H9 (cell line): ENCODE measurements at regions not wholly inside any gene's neighbourhood (a gene's known extent, or its start where the extent isn't known, plus 50 kb on each side); places are given as distances from the start of the nearest gene placed in this dataset.

ENCODE experiments used
- DNase-seq: peaks from one replicate; pipeline ENCODE4 v3.0.0-alpha.2; 2017
- H2AFZ ChIP-seq: one replicate; pipeline ENCODE4 v1.6.1; 2013; ENCODE audit warnings: mild to moderate bottlenecking, low read length, control low read depth, moderate library complexity
- H2AK5ac ChIP-seq: 2 replicates; pipeline ENCODE4 v1.6.1; 2013; ENCODE audit warnings: low read length, control low read depth, mixed read lengths; ENCODE audit not compliant: insufficient read length
- H2BK120ac ChIP-seq: one replicate; pipeline ENCODE4 v1.6.1; 2013; ENCODE audit warnings: low read depth, mild to moderate bottlenecking, low read length, control low read depth, inconsistent platforms; ENCODE audit not compliant: poor library complexity, severe bottlenecking
- H2BK12ac ChIP-seq: 2 replicates; pipeline ENCODE4 v1.6.1; 2013; ENCODE audit warnings: low read length, control low read depth, mixed read lengths, low read depth; ENCODE audit not compliant: insufficient read length
- H2BK15ac ChIP-seq: 2 replicates; pipeline ENCODE4 v1.6.1; 2013; ENCODE audit warnings: low read depth, low read length, control low read depth
- H2BK20ac ChIP-seq: one replicate; pipeline ENCODE4 v1.6.1; 2013; ENCODE audit warnings: low read depth, mild to moderate bottlenecking, low read length, control low read depth, inconsistent platforms; ENCODE audit not compliant: poor library complexity, severe bottlenecking
- H2BK5ac ChIP-seq: 2 replicates; pipeline ENCODE4 v1.6.1; 2013; ENCODE audit warnings: low read length, control low read depth, mixed read lengths; ENCODE audit not compliant: insufficient read length
- H3K14ac ChIP-seq: 2 replicates; pipeline ENCODE4 v1.6.1; 2013; ENCODE audit warnings: low read length, control low read depth; ENCODE audit not compliant: insufficient read depth
- H3K18ac ChIP-seq: 2 replicates; pipeline ENCODE4 v1.6.1; 2013; ENCODE audit warnings: low read depth, mild to moderate bottlenecking, mixed read lengths, low read length, control low read depth; ENCODE audit not compliant: insufficient read length
- H3K23ac ChIP-seq: 2 replicates; pipeline ENCODE4 v1.6.1; 2013; ENCODE audit warnings: low read length, control low read depth, mixed read lengths, low read depth; ENCODE audit not compliant: insufficient read length
- H3K23me2 ChIP-seq: 2 replicates; pipeline ENCODE4 v1.6.1; 2013; ENCODE audit warnings: low read depth, mild to moderate bottlenecking, mixed read lengths, low read length, control low read depth; ENCODE audit not compliant: insufficient read length, poor library complexity, severe bottlenecking
- H3K27ac ChIP-seq: 2 replicates; pipeline ENCODE4 v1.5.1; 2013; ENCODE audit warnings: low read length, control low read depth, mixed read lengths, low read depth; ENCODE audit not compliant: insufficient read length
- H3K27me3 ChIP-seq: 2 replicates; pipeline ENCODE4 v1.6.1; 2013; ENCODE audit warnings: low read length, control low read depth, inconsistent platforms; ENCODE audit not compliant: insufficient read depth
- H3K4ac ChIP-seq: 2 replicates; pipeline ENCODE4 v1.6.1; 2013; ENCODE audit warnings: low read depth, mild to moderate bottlenecking, control low read depth, inconsistent platforms, low read length, moderate library complexity
- H3K4me1 ChIP-seq: 2 replicates; pipeline ENCODE4 v1.6.1; 2013; ENCODE audit warnings: low read length, control low read depth, inconsistent platforms; ENCODE audit not compliant: insufficient read depth
- H3K4me2 ChIP-seq: 2 replicates; pipeline ENCODE4 v1.6.1; 2013; ENCODE audit warnings: low read length, control low read depth, mixed read lengths; ENCODE audit not compliant: insufficient read length, insufficient read depth
- H3K56ac ChIP-seq: 2 replicates; pipeline ENCODE4 v1.6.1; 2013; ENCODE audit warnings: low read depth, mild to moderate bottlenecking, mixed read lengths, low read length, control low read depth; ENCODE audit not compliant: insufficient read length
- H3K79me1 ChIP-seq: 2 replicates; pipeline ENCODE4 v1.6.1; 2013; ENCODE audit warnings: low read depth, mild to moderate bottlenecking, moderate library complexity, low read length, control low read depth, inconsistent platforms; ENCODE audit not compliant: insufficient read depth, poor library complexity, severe bottlenecking
- H3K79me2 ChIP-seq: 2 replicates; pipeline ENCODE4 v1.6.1; 2013; ENCODE audit warnings: low read length, control low read depth, inconsistent platforms; ENCODE audit not compliant: insufficient read depth
- H3K9ac ChIP-seq: 2 replicates; pipeline ENCODE4 v1.6.1; 2013; ENCODE audit warnings: low read length, control low read depth, mixed read lengths; ENCODE audit not compliant: insufficient read length; ENCODE audit errors: extremely low read depth
- H3K9me3 ChIP-seq: one replicate; pipeline ENCODE4 v1.6.1; 2013; ENCODE audit warnings: low read depth, low read length, inconsistent platforms; ENCODE audit not compliant: control insufficient read depth
- H3T11ph ChIP-seq: one replicate; pipeline ENCODE4 v1.6.1; 2013; ENCODE audit warnings: mild to moderate bottlenecking, low read length, control low read depth, inconsistent platforms
- H4K20me1 ChIP-seq: one replicate; pipeline ENCODE4 v1.6.1; 2013; ENCODE audit not compliant: control insufficient read depth, insufficient read length, insufficient read depth
- H4K5ac ChIP-seq: 2 replicates; pipeline ENCODE4 v1.6.1; 2013; ENCODE audit warnings: low read depth, mild to moderate bottlenecking, mixed read lengths, low read length, control low read depth; ENCODE audit not compliant: insufficient read length
- H4K8ac ChIP-seq: replicated peaks from 2 replicates; pipeline ENCODE4 v1.6.1; 2013; ENCODE audit warnings: low read length, control low read depth, mixed read lengths, low read depth; ENCODE audit not compliant: insufficient read length
- H4K91ac ChIP-seq: 2 replicates; pipeline ENCODE4 v1.6.1; 2013; ENCODE audit warnings: low read depth, mild to moderate bottlenecking, moderate library complexity, mixed read lengths, low read length, control low read depth; ENCODE audit not compliant: insufficient read length
- H3K27ac Mint-ChIP-seq, 3 experiments: 2 replicates in 2 of 3; 3 replicates in 1 of 3; pipeline ENCODE4 v1.8.0; 2020 to 2021; ENCODE audit warnings: mixed read lengths in 3 of 3, mild to moderate bottlenecking in 1 of 3, moderate library complexity in 1 of 3
- H3K27me3 Mint-ChIP-seq: 2 replicates; pipeline ENCODE4 v1.8.0; 2021; ENCODE audit warnings: low read depth, mild to moderate bottlenecking, moderate library complexity, mixed read lengths
- H3K36me3 Mint-ChIP-seq, 3 experiments: 2 replicates in 2 of 3; 3 replicates in 1 of 3; pipeline ENCODE4 v1.8.0; 2020 to 2021; ENCODE audit warnings: low read depth in 3 of 3, mixed read lengths in 3 of 3; ENCODE audit not compliant: insufficient read depth in 1 of 3
- H3K4me1 Mint-ChIP-seq, 2 experiments: 2 replicates each; pipeline ENCODE4 v1.8.0; 2020; ENCODE audit warnings: mixed read lengths in 2 of 2
- H3K4me3 Mint-ChIP-seq, 2 experiments: 2 replicates in 1 of 2; 3 replicates in 1 of 2; pipeline ENCODE4 v1.8.0; 2020 to 2021; ENCODE audit warnings: mild to moderate bottlenecking in 2 of 2, mixed read lengths in 2 of 2, moderate library complexity in 1 of 2
- H3K9me3 Mint-ChIP-seq, 2 experiments: 2 replicates in 1 of 2; 3 replicates in 1 of 2; pipeline ENCODE4 v1.8.0; 2020; ENCODE audit warnings: mild to moderate bottlenecking in 2 of 2, mixed read lengths in 2 of 2, moderate library complexity in 1 of 2
- CTCF ChIP-seq: fragments of 200-600 bp; sonication (generic); conservative IDR thresholded peaks from 3 replicates; pipeline ENCODE4 v1.8.0; 2021; ENCODE audit warnings: antibody characterized with exemption, mild to moderate bottlenecking
- WGBS: extraction: QIAGEN DNeasy Blood & Tissue Kit; methylation state at CpG from one replicate; pipeline ENCODE4 v1.1.7; 2013; ENCODE audit warnings: missing lambda C conversion rate, low lambda C conversion rate, mixed read lengths; ENCODE audit not compliant: insufficient read length; ENCODE audit errors: extremely low coverage; 5-methylcytosine and 5-hydroxymethylcytosine counted together

GRCh38 chr4:102451266-102451665, 49.9 kb upstream of the NFKB1 start:
- Mint-ChIP-seq H3K36me3 (no peaks in the 10 kb centered on the region; a peak in 1 of 7 replicates), H3K9me3 (no peaks in the 10 kb centered on the region), H3K27ac (no peak overlapping the region), H3K27me3 (no peaks in the 10 kb centered on the region), H3K4me1 (peaks cover 14 to 20% of the 10 kb centered on the region in 2 experiments), H3K4me3 (no peak overlapping the region)
- H4K20me1 ChIP-seq = no peaks in the 10 kb centered on the region
- no peak overlapping the region for H3K56ac ChIP-seq
- no peak for TF ChIP-seq CTCF
- no peak overlapping the region for H2BK15ac ChIP-seq
- no peak for DNase-seq
- no peak overlapping the region for H2BK12ac ChIP-seq
- H3K23me2 ChIP-seq = no peaks in the 10 kb centered on the region
- H3T11ph ChIP-seq = no peak overlapping the region
- no peak overlapping the region for H4K8ac ChIP-seq
- H3K27ac ChIP-seq = no peak overlapping the region
- H3K4me1 ChIP-seq = no peaks in the 10 kb centered on the region; the same call in 1 of the 2 replicates
- H2AK5ac ChIP-seq = no peak overlapping the region
- no peak overlapping the region for H2AFZ ChIP-seq
- no peak overlapping the region for H3K9ac ChIP-seq
- no peak overlapping the region for H2BK120ac ChIP-seq
- H3K14ac ChIP-seq = no peak overlapping the region
- no peaks in the 10 kb centered on the region for H3K79me1 ChIP-seq
- H3K9me3 ChIP-seq = no peaks in the 10 kb centered on the region
- no peak overlapping the region for H3K4me2 ChIP-seq
- H2BK5ac ChIP-seq = no peak overlapping the region
- no CpG with 5 or more reads among the region's 4 CpGs for WGBS
- H3K18ac ChIP-seq = no peak overlapping the region
- no peak overlapping the region for H4K5ac ChIP-seq
- no peaks in the 10 kb centered on the region for H3K27me3 ChIP-seq
- H3K23ac ChIP-seq = no peak overlapping the region
- no peaks in the 10 kb centered on the region for H3K79me2 ChIP-seq
- no peak overlapping the region for H2BK20ac ChIP-seq
- no peak overlapping the region for H3K4ac ChIP-seq
- H4K91ac ChIP-seq = no peak overlapping the region
